Cardiac muscle cell (in vitro differentiated cells and primary cell): ENCODE measurements at regions not wholly inside any gene's neighbourhood (a gene's known extent, or its start where the extent isn't known, plus 50 kb on each side); places are given as distances from the start of the nearest gene placed in this dataset.
A peak's percentile ranks its signal among the peaks of the same experiment; 100 is the strongest.
"Not testable (repeated sequence)": the region's sequence is repeated elsewhere in the genome, so short reads cannot be mapped to it uniquely, and the experiment has no call there.

Source experiments
- DNase-seq, 2 donors: peaks; one replicate each; pipeline versions ENCODE4 v3.0.0 to v3.0.0-alpha.2; 2010 to 2017; ENCODE audit warnings: low read depth in 1 of 2, low spot score in 1 of 2
- H3K27ac ChIP-seq: fragments of 200-600 bp; sonication (generic); 2 replicates; pipeline ENCODE4 v1.5.1; 2016
- H3K27me3 ChIP-seq: fragments of 200-600 bp; sonication (generic); 2 replicates; pipeline ENCODE4 v1.6.0; 2016; ENCODE audit warnings: control low read depth
- H3K36me3 ChIP-seq: fragments of 200-600 bp; sonication (generic); 2 replicates; pipeline ENCODE4 v1.5.1; 2016; ENCODE audit warnings: control low read depth
- H3K4me1 ChIP-seq: fragments of 200-600 bp; sonication (generic); 2 replicates; pipeline ENCODE4 v1.8.1; 2017; ENCODE audit warnings: low read depth, mild to moderate bottlenecking, mixed run types
- H3K4me3 ChIP-seq: fragments of 200-600 bp; sonication (generic); 2 replicates; pipeline ENCODE4 v1.5.1; 2016; ENCODE audit warnings: mild to moderate bottlenecking
- H3K9me3 ChIP-seq: fragments of 200-600 bp; sonication (generic); 2 replicates; pipeline ENCODE4 v1.5.1; 2017; ENCODE audit warnings: low read depth, mild to moderate bottlenecking, control low read depth
- CTCF ChIP-seq: IDR thresholded peaks from 2 replicates; pipeline ENCODE4 v1.5.1; 2012; ENCODE audit warnings: low read depth, mild to moderate bottlenecking, low read length

DNA sequence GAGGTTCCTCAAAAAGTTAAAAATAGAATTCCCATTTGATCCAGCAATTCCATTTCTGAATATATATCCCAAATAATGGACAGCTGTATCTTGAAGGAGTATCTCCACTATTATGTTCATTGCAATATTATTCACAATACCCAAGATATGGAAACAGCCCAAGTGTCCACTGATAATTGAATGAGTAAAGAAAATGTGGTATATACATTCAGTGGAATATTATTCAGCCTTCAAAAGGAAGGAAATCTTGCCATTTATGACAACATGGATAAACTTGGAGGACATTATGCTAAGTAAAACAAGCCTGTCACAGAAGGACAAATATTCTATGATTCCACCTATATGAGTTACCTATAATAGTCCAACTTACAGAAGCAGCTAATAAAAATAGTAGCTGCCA, 979.0 kb downstream of the SLC6A15 start:
- H3K27me3 ChIP-seq, result no peaks in the 10 kb centered on the region
- no peaks in the 10 kb centered on the region for H3K9me3 ChIP-seq
- H3K36me3 ChIP-seq, result no peaks in the 10 kb centered on the region
- H3K4me3 ChIP-seq, result no peak overlapping the region
- H3K27ac ChIP-seq, result no peak overlapping the region
- no peak for DNase-seq
- no peaks in the 10 kb centered on the region for H3K4me1 ChIP-seq
- TF ChIP-seq CTCF, result no peak

DNA sequence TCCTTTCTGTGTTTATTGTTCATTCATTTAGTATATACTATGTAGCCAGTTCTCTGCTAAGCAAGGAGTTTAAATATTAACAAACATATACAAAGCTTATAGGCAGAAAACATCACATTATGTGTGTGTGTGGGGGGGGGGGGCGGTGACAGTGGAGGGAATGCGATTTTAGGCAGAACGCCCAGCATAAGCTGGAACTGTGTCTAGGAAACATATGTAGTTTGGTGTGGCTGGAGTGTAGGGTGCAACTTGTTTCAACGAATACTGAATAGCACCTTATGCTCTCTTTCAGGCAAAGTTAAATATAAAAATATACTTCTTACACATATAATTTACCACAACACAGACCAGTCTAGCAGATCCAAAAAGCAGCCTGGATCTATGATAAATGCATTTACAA, 980.6 kb downstream of the SLC6A15 start:
- Histone ChIP-seq H3K27me3 (no peaks in the 10 kb centered on the region), H3K27ac (no peak overlapping the region)

DNA sequence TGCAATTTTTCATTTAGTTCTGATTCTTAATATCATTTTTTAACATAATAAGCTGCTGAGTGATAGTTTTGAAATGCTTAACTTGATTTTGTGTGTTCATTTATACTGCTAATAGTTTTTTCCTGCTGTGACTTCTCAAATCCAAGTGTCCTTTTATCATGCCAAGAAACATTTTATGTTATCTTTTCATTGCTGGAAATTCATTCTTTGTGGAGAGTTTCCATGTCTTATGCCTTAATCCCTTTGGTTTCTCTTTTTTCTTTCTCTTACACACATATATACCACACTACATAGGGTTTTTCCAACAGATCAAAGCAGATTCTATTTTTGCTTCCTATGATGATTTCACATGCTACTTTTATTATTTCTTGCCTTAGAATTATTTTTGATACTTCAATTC, 981.1 kb downstream of the SLC6A15 start:
- no peaks in the 10 kb centered on the region for H3K9me3 ChIP-seq
- DNase-seq, result no peak
- no peak overlapping the region for H3K4me3 ChIP-seq
- no peaks in the 10 kb centered on the region for H3K27me3 ChIP-seq
- H3K27ac ChIP-seq, result no peak overlapping the region
- H3K36me3 ChIP-seq, result no peaks in the 10 kb centered on the region
- no peak for TF ChIP-seq CTCF
- H3K4me1 ChIP-seq, result no peaks in the 10 kb centered on the region

More for the DNA sequence above, 980.6 kb downstream of the SLC6A15 start:
- DNase-seq, result peak in 1 of 2 donors; percentile 2
- Histone ChIP-seq H3K4me3 (no peak overlapping the region), H3K4me1 (no peaks in the 10 kb centered on the region), H3K36me3 (no peaks in the 10 kb centered on the region), H3K9me3 (no peaks in the 10 kb centered on the region)
- no peak for TF ChIP-seq CTCF

- not testable (repeated sequence) for H3K27me3 ChIP-seq, H3K4me1 ChIP-seq, H3K4me3 ChIP-seq, H3K27ac ChIP-seq, H3K9me3 ChIP-seq, DNase-seq, H3K36me3 ChIP-seq
These were observed 982.8 kb downstream of the SLC6A15 start for GRCh38 chr12:83929792-83930191.

GRCh38 chr12:83920821-83921547, 991.6 kb downstream of the SLC6A15 start:
- no peak for DNase-seq
- Histone ChIP-seq H3K27ac (no peak overlapping the region), H3K4me1 (no peaks in the 10 kb centered on the region), H3K27me3 (no peaks in the 10 kb centered on the region), H3K9me3 (no peaks in the 10 kb centered on the region), H3K36me3 (no peaks in the 10 kb centered on the region), H3K4me3 (no peak overlapping the region)
- no peak for TF ChIP-seq CTCF

DNA sequence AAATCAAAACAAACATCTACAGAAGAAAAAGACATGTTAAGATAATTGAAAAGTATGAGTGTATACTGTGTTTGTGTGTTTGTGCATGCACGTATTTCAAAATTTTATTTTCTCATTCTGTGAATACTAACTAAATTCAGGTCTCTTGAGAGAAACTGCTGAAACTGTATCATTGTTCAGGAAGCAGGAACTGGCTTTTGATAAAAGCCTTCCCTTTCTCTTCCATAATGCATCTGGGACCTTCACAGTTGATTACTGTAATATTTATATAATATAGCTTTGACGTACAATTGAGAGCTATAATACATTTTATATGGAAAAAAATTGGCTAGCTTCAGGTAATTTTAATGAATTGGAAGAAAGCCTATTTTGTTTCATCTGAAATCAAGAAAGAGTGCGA, 993.5 kb downstream of the SLC6A15 start:
- Histone ChIP-seq H3K9me3 (no peaks in the 10 kb centered on the region), H3K36me3 (no peaks in the 10 kb centered on the region), H3K4me1 (no peaks in the 10 kb centered on the region), H3K27ac (no peak overlapping the region), H3K27me3 (no peaks in the 10 kb centered on the region), H3K4me3 (no peak overlapping the region)
- no peak for DNase-seq
- no peak for TF ChIP-seq CTCF
